Neural crest cell (in vitro differentiated cells): ENCODE measurements at regions not wholly inside any gene's neighbourhood (a gene's known extent, or its start where the extent isn't known, plus 50 kb on each side); places are given as distances from the start of the nearest gene placed in this dataset.

Experiments
- DNase-seq: peaks from one replicate; pipeline ENCODE4 v3.0.0; 2021; ENCODE audit warnings: low read depth, mixed read lengths, low spot score
- H3K27ac Mint-ChIP-seq: one replicate; pipeline ENCODE4 v1.8.0; 2021; ENCODE audit warnings: mild to moderate bottlenecking, mixed read lengths; ENCODE audit not compliant: unreplicated experiment
- H3K27me3 Mint-ChIP-seq: 2 replicates; pipeline ENCODE4 v1.8.0; 2021; ENCODE audit warnings: low read depth, mild to moderate bottlenecking, mixed read lengths
- H3K36me3 Mint-ChIP-seq: 2 replicates; pipeline ENCODE4 v1.8.0; 2021; ENCODE audit warnings: low read depth, mild to moderate bottlenecking, mixed read lengths
- H3K4me1 Mint-ChIP-seq: 2 replicates; pipeline ENCODE4 v1.8.0; 2021; ENCODE audit warnings: mixed read lengths
- H3K4me3 Mint-ChIP-seq: one replicate; pipeline ENCODE4 v1.8.0; 2021; ENCODE audit warnings: mild to moderate bottlenecking, mixed read lengths
- H3K9me3 Mint-ChIP-seq: 2 replicates; pipeline ENCODE4 v1.8.0; 2021; ENCODE audit warnings: mixed read lengths
- TF ChIP-seq, protein P1 (sequence below): fragments of 200-600 bp; sonication (generic); conservative IDR thresholded peaks from 2 replicates; pipeline ENCODE4 v1.5.0; 2021; ENCODE audit warnings: antibody characterized with exemption, mild to moderate bottlenecking

GRCh38 chr2:53220969-53221368 lies 546.6 kb upstream of the CHAC2 start:
- H3K27me3 Mint-ChIP-seq, result no peaks in the 10 kb centered on the region
- DNase-seq, result no peak
- TF ChIP-seq, protein P1, sequence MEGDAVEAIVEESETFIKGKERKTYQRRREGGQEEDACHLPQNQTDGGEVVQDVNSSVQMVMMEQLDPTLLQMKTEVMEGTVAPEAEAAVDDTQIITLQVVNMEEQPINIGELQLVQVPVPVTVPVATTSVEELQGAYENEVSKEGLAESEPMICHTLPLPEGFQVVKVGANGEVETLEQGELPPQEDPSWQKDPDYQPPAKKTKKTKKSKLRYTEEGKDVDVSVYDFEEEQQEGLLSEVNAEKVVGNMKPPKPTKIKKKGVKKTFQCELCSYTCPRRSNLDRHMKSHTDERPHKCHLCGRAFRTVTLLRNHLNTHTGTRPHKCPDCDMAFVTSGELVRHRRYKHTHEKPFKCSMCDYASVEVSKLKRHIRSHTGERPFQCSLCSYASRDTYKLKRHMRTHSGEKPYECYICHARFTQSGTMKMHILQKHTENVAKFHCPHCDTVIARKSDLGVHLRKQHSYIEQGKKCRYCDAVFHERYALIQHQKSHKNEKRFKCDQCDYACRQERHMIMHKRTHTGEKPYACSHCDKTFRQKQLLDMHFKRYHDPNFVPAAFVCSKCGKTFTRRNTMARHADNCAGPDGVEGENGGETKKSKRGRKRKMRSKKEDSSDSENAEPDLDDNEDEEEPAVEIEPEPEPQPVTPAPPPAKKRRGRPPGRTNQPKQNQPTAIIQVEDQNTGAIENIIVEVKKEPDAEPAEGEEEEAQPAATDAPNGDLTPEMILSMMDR, result no peak
- H3K4me1 Mint-ChIP-seq, result no peaks in the 10 kb centered on the region
- no peak overlapping the region for H3K27ac Mint-ChIP-seq
- no peak overlapping the region for H3K4me3 Mint-ChIP-seq
- H3K9me3 Mint-ChIP-seq, result peaks cover 5% of the 10 kb centered on the region
- no peaks in the 10 kb centered on the region for H3K36me3 Mint-ChIP-seq

GRCh38 chr2:53217250-53217649 lies 550.4 kb upstream of the CHAC2 start:
- Mint-ChIP-seq H3K9me3 (peaks cover 17% of the 10 kb centered on the region), H3K27ac (no peak overlapping the region), H3K4me1 (no peaks in the 10 kb centered on the region), H3K4me3 (no peak overlapping the region), H3K27me3 (no peaks in the 10 kb centered on the region), H3K36me3 (peaks cover 4% of the 10 kb centered on the region)
- TF ChIP-seq, protein P1, result no peak
- DNase-seq, result no peak

DNA sequence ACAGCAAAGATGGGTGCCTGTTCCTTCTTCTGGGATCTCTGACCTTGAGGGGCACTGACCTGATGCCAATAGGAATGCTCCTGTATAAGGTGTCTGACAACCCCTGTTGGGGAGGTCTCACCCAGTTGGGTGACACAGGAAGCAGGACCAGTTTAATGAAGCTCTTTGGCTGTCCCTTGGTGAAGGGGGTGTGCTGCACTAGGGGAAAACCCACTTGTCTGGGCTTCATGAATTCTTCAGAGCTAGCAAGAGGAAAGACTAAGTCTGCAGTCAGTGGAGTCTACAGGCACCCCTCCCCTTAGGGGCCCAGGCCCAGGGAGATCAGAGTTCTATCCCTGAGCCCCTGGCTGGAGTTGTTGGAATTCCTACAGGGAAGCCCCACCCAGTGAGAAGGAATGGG lies 550.8 kb upstream of the CHAC2 start:
- TF ChIP-seq, protein P1, result no peak
- Mint-ChIP-seq H3K27me3 (no peaks in the 10 kb centered on the region), H3K36me3 (peaks cover 4% of the 10 kb centered on the region), H3K27ac (no peak overlapping the region), H3K4me3 (no peak overlapping the region), H3K4me1 (no peaks in the 10 kb centered on the region), H3K9me3 (peaks cover 17% of the 10 kb centered on the region)
- DNase-seq, result no peak

GRCh38 chr2:53212576-53212975 lies 555.0 kb upstream of the CHAC2 start:
- H3K9me3 Mint-ChIP-seq, result peaks cover 14% of the 10 kb centered on the region
- TF ChIP-seq, protein P1, result no peak
- no peak overlapping the region for H3K27ac Mint-ChIP-seq
- no peak for DNase-seq
- no peaks in the 10 kb centered on the region for H3K4me1 Mint-ChIP-seq
- H3K36me3 Mint-ChIP-seq, result peaks cover 4% of the 10 kb centered on the region
- H3K27me3 Mint-ChIP-seq, result no peaks in the 10 kb centered on the region
- no peak overlapping the region for H3K4me3 Mint-ChIP-seq

GRCh38 chr2:53211201-53211774 lies 556.3 kb upstream of the CHAC2 start:
- no peak for DNase-seq
- TF ChIP-seq, protein P1, result no peak
- Mint-ChIP-seq H3K9me3 (peaks cover 14% of the 10 kb centered on the region), H3K27me3 (no peaks in the 10 kb centered on the region), H3K4me3 (no peak overlapping the region), H3K36me3 (peaks cover 4% of the 10 kb centered on the region), H3K27ac (no peak overlapping the region), H3K4me1 (no peaks in the 10 kb centered on the region)
